ENCODE measurements at regions not wholly inside any gene's neighbourhood (a gene's known extent, or its start where the extent isn't known, plus 50 kb on each side); places are given as distances from the start of the nearest gene placed in this dataset.

- no peak overlapping the region for H3K4me2 ChIP-seq
- H3K9me3 ChIP-seq = no peaks in the 10 kb centered on the region
- no peaks in the 10 kb centered on the region for H3K4me1 ChIP-seq
- no peak overlapping the region for H3K9ac ChIP-seq
- no peaks in the 10 kb centered on the region for H3K36me3 ChIP-seq
- H3K27ac ChIP-seq = no peak overlapping the region
- no peak for TF ChIP-seq Cebpa-rat (IDR thresholded peaks at IDR 0.05)
- no peaks in the 10 kb centered on the region for H3K27me3 ChIP-seq
- H4K20me1 ChIP-seq = no peaks in the 10 kb centered on the region
- H3K4me3 ChIP-seq = no peak overlapping the region
These were observed 670.4 kb upstream of the GOT2 start for GRCh38 chr16:59404509-59404908.

- no peaks in the 10 kb centered on the region for H3K9me3 ChIP-seq
- H3K36me3 ChIP-seq = no peaks in the 10 kb centered on the region
- H3K27me3 ChIP-seq = no peaks in the 10 kb centered on the region
- no peak overlapping the region for H3K27ac ChIP-seq
- H3K4me1 ChIP-seq = no peaks in the 10 kb centered on the region
- H4K20me1 ChIP-seq = no peaks in the 10 kb centered on the region
- no peak overlapping the region for H3K9ac ChIP-seq
- no peak for TF ChIP-seq Cebpa-rat (IDR thresholded peaks at IDR 0.05)
- H3K4me2 ChIP-seq = no peak overlapping the region
- H3K4me3 ChIP-seq = no peak overlapping the region
These were observed 666.7 kb upstream of the GOT2 start for GRCh38 chr16:59400830-59401229.

DNA sequence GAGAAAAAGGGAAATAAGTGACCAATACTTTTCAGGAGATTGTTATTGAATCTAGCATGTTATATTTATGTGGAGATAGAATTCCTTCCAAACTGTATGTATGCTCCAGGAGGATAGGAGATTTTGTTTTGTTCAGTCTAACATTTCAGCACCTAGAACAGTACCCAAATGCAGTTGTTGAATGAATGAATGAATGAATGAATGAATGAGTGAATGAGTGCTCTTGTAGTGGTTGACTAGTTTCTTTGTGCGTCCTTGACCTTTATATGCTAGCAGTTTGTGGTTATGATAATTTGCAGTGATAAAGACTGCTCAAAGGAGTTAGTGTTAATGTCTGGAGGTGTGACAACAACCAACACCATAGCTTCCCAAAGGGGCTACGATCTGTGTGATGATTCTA, 663.5 kb upstream of the GOT2 start:
- no peak overlapping the region for H3K4me3 ChIP-seq
- H3K27ac ChIP-seq = no peak overlapping the region
- H3K36me3 ChIP-seq = no peaks in the 10 kb centered on the region
- no peaks in the 10 kb centered on the region for H3K4me1 ChIP-seq
- H3K9ac ChIP-seq = no peak overlapping the region
- no peak for TF ChIP-seq Cebpa-rat (IDR thresholded peaks at IDR 0.05)
- H3K4me2 ChIP-seq = no peak overlapping the region
- H3K9me3 ChIP-seq = no peaks in the 10 kb centered on the region
- no peaks in the 10 kb centered on the region for H4K20me1 ChIP-seq
- no peaks in the 10 kb centered on the region for H3K27me3 ChIP-seq

GRCh38 chr16:59394526-59394925, 660.4 kb upstream of the GOT2 start:
- Histone ChIP-seq H3K9me3 (no peaks in the 10 kb centered on the region), H3K27ac (no peak overlapping the region), H3K4me3 (no peak overlapping the region), H3K27me3 (no peaks in the 10 kb centered on the region), H3K9ac (no peak overlapping the region), H3K4me2 (no peak overlapping the region), H4K20me1 (no peaks in the 10 kb centered on the region), H3K4me1 (no peaks in the 10 kb centered on the region), H3K36me3 (no peaks in the 10 kb centered on the region)
- no peak for TF ChIP-seq Cebpa-rat (IDR thresholded peaks at IDR 0.05)

DNA sequence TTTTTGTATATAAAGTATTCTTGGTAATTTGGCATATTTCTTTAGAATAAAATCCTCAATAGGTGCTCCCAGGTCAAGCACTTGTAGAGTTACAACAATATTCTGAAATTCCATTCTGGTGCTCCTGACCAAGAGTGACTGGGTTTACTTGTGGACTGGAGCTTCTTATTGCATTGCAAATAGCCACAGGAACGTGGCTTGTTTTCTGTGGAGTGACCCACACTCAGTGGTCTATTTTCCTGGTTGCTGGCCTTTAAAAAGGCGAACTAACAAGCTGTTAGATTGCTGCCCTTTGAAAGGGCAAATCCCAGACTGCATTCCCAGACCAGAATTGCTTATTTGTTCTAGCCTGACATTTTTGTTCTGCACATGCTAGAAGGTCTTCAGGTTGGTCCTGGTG, 658.8 kb upstream of the GOT2 start:
- Histone ChIP-seq H4K20me1 (no peaks in the 10 kb centered on the region), H3K27ac (no peak overlapping the region), H3K36me3 (no peaks in the 10 kb centered on the region), H3K27me3 (no peaks in the 10 kb centered on the region), H3K9me3 (no peaks in the 10 kb centered on the region), H3K9ac (no peak overlapping the region), H3K4me1 (no peaks in the 10 kb centered on the region), H3K4me3 (no peak overlapping the region), H3K4me2 (no peak overlapping the region)
- TF ChIP-seq Cebpa-rat (IDR thresholded peaks at IDR 0.05) = no peak

DNA sequence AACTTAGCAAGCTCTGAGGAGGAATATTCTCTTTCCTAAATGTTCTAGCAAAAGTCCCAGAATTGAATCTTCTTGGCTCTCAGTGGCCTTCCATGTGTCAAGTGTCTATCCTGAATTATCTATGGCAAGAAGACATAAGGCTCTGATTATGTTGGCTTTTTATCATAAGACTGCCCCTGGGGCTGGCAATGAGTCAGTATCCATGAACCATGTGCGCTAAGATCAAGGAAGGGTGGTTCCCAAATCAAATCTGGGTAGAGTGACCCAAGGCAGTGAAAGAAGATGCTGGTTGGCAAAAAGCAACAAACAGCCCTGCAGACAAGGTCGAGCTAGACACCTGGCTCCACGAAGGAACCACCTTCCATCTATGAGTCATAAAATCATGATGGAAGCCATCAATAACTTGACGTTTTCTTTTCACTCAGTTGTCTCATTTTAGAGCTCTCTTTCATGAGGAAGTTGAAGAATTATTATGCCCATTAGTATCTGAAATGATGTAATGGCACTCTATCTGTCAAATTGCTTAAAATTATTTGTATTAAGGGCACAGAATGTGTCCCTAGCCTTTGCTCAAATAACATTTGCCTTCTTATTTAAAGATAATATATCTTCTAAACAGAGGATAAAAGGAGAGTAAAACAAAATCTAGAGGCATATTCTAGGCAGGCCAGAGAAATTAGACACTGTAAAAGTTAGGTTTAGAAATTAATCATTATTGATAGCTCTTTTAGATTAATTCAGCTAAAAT, 657.7 kb upstream of the GOT2 start:
- no peak overlapping the region for H3K9ac ChIP-seq
- no peak overlapping the region for H3K27ac ChIP-seq
- no peak overlapping the region for H3K4me3 ChIP-seq
- no peaks in the 10 kb centered on the region for H3K9me3 ChIP-seq
- no peaks in the 10 kb centered on the region for H4K20me1 ChIP-seq
- no peaks in the 10 kb centered on the region for H3K4me1 ChIP-seq
- no peaks in the 10 kb centered on the region for H3K36me3 ChIP-seq
- no peak overlapping the region for H3K4me2 ChIP-seq
- TF ChIP-seq Cebpa-rat (IDR thresholded peaks at IDR 0.05) = no peak
- H3K27me3 ChIP-seq = no peaks in the 10 kb centered on the region

DNA sequence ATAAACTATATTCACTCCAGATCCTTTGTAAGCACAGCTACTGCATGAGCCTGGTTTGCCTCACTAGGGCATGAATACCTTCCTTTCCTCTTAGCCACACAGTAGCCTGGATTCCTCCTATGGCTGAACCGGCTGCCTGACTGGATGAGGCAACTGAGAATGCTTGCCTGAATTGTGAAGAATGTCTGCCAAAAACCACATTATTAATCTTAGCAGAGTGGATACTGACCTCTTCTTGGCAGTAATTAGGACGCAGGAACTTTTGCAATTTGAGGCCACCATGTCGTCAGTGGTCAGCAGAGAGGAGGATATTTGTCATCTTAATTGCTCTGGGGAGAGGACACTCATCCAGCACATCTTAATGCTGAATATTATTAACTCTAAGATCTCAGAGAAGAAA, 651.8 kb upstream of the GOT2 start:
- H3K4me1 ChIP-seq = no peaks in the 10 kb centered on the region
- no peaks in the 10 kb centered on the region for H3K9me3 ChIP-seq
- H3K27me3 ChIP-seq = no peaks in the 10 kb centered on the region
- H3K36me3 ChIP-seq = no peaks in the 10 kb centered on the region
- H3K4me3 ChIP-seq = no peak overlapping the region
- H3K9ac ChIP-seq = no peak overlapping the region
- H3K4me2 ChIP-seq = no peak overlapping the region
- H4K20me1 ChIP-seq = no peaks in the 10 kb centered on the region
- H3K27ac ChIP-seq = no peak overlapping the region
- no peak for TF ChIP-seq Cebpa-rat (IDR thresholded peaks at IDR 0.05)

- Histone ChIP-seq H3K36me3 (no peaks in the 10 kb centered on the region), H3K27ac (no peak overlapping the region), H3K27me3 (no peaks in the 10 kb centered on the region), H3K4me1 (no peaks in the 10 kb centered on the region), H3K4me3 (no peak overlapping the region), H4K20me1 (no peaks in the 10 kb centered on the region), H3K9me3 (no peaks in the 10 kb centered on the region), H3K9ac (no peak overlapping the region), H3K4me2 (no peak overlapping the region)
- TF ChIP-seq Cebpa-rat (IDR thresholded peaks at IDR 0.05) = no peak
These were observed 651.4 kb upstream of the GOT2 start for GRCh38 chr16:59385491-59385890.

- no peak for TF ChIP-seq Cebpa-rat (IDR thresholded peaks at IDR 0.05)
- no peak overlapping the region for H3K9ac ChIP-seq
These were observed 639.5 kb upstream of the GOT2 start for GRCh38 chr16:59373632-59374031.

GRCh38 chr16:59370717-59371116, 636.6 kb upstream of the GOT2 start:
- no peaks in the 10 kb centered on the region for H3K36me3 ChIP-seq
- no peak for TF ChIP-seq Cebpa-rat (IDR thresholded peaks at IDR 0.05)

More at GRCh38 chr16:59373632-59374031, 639.5 kb upstream of the GOT2 start:
- no peaks in the 10 kb centered on the region for H3K4me1 ChIP-seq
- no peaks in the 10 kb centered on the region for H4K20me1 ChIP-seq
- no peaks in the 10 kb centered on the region for H3K36me3 ChIP-seq
- H3K4me2 ChIP-seq = no peak overlapping the region
- H3K4me3 ChIP-seq = no peak overlapping the region
- H3K9me3 ChIP-seq = no peaks in the 10 kb centered on the region
- no peaks in the 10 kb centered on the region for H3K27me3 ChIP-seq
- no peak overlapping the region for H3K27ac ChIP-seq

GRCh38 chr16:59369523-59369922, 635.4 kb upstream of the GOT2 start:
- Histone ChIP-seq H4K20me1 (no peaks in the 10 kb centered on the region), H3K9ac (no peak overlapping the region), H3K9me3 (no peaks in the 10 kb centered on the region), H3K4me3 (no peak overlapping the region), H3K36me3 (no peaks in the 10 kb centered on the region), H3K27ac (no peak overlapping the region), H3K27me3 (no peaks in the 10 kb centered on the region), H3K4me1 (no peaks in the 10 kb centered on the region), H3K4me2 (no peak overlapping the region)
- TF ChIP-seq Cebpa-rat (IDR thresholded peaks at IDR 0.05) = no peak

More at GRCh38 chr16:59370717-59371116, 636.6 kb upstream of the GOT2 start:
- Histone ChIP-seq H4K20me1 (no peaks in the 10 kb centered on the region), H3K4me1 (no peaks in the 10 kb centered on the region), H3K27me3 (no peaks in the 10 kb centered on the region), H3K9me3 (no peaks in the 10 kb centered on the region), H3K27ac (no peak overlapping the region), H3K4me2 (no peak overlapping the region), H3K4me3 (no peak overlapping the region), H3K9ac (no peak overlapping the region)
